ENCODE measurements at regions not wholly inside any gene's neighbourhood (a gene's known extent, or its start where the extent isn't known, plus 50 kb on each side); places are given as distances from the start of the nearest gene placed in this dataset.
"Not testable (repeated sequence)": the region's sequence is repeated elsewhere in the genome, so short reads cannot be mapped to it uniquely, and the experiment has no call there.

DNA sequence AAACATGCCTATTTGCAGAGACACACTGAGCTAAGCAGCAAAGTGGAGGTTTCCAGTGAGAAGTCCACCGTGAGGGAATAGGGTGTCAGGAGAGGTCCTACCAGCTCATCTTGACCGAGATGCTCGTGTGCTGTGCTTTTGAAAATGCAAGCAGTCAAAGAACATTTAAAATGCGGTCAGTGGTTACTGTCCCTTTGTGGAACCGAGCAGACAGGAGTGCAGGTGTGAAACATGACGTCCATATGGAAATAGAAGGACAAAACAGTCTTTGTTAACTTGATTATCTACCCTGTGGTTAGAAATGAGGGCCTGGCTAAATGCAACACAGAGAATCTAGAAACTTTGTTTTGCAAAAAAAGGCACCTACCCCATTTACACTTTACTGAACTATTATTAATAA lies 473.3 kb downstream of the SPATA31A6 start:
- DNase-seq: not testable (repeated sequence)

DNA sequence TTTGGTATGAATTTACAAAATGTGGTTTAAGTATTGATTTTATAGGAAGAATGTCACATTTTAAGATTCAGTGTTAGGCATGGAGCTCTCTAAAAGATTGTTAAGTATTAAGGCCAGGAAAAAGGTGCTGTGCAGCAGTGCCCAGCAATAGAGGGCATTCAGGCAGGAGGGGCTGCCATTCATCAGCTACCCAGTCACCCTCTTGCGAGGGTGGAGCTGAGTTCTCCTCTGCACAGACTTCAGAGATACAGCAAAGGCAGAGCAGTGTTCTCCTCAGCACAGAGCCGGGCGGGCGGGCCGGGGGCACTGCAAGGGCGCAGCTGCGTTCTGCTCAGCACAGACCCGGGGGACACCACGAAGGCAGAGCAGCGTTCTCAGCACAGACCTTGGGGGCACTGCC lies 474.0 kb downstream of the SPATA31A6 start:
- DNase-seq: not testable (repeated sequence)

DNA sequence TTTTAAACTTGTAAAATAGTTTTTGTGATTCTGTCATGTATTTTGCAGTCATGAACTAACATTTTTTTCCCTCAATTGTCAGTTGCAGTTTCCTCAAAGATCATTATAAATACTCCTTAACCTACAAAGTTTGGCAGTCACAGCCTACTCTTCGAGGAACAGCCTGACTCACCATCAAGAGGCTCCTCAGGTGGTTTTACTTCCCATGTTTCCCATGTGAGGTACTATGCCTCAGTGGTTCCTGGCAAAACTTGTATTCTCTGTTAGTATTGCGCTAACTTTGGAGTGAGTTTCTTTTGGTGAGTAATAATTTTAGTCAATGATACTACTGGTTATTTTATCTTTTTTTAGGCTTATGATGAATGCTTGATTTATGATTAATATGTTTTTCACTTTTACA lies 513.7 kb downstream of the SPATA31A6 start:
- not testable (repeated sequence) for DNase-seq

DNA sequence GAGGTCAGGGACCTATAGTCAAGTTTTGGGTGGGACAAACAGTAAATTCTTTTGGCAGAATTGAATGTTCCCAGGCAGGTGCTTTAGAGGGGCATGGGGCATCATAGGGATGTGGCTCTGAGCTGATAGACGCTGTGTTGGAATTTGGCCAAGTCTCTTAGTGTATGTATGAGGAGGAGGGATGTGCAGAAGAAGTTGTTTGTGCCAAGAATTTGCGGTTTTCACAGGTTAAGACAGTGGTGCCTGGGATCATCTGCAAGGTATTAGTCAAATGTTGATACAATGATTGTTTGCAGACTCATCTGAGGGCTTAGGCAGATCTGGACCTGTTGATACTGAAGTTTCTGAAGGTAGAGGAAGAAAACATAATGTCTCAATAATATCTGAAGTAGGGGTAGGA lies 519.4 kb downstream of the SPATA31A6 start:
- not testable (repeated sequence) for DNase-seq

DNA sequence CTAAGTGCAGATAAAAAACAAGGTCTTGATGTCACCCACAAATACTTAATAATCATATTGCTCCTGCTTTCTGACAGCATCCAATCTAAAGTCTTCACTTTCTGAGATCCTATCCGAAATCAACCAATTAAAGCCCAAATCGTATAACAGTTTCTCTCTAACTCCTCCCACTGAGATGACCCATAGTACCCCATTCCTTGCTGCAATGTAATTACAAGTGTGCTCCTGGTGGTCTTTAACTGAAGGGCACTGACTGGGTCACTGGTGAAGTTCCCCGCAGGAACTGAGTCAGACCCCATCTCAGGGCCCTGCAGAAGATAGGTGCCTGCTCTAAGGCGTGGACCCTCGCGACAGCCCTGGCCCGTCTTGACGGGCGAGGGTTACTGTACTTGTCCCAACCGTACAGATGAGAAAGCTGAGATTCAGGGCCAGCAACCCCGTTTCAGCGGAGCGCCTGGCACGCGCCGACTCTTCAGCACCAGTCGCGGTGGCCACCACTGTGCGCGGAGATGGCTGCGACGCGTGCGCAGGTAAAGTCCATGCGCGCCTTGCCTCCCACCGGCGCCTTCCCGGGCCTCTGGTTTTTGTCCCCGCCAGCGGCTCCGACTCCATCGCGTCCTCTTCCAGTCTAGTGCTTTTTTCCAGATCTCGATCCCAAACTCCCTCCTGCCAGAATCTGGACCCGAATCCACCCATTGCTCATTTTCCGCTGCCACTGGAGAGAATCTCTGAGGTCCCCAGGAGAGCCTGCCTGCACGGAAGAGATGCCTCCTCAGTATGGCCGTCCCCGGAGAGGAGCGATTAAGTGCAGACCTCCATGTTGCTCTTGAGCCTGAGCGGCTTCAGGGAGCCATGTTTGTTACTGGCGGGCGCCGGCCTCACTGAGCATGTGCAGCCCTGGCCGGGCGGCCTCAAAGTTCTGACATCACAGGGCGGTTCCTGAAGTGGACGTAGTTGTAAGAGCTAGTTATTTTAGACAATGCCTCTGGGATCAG lies 541.7 kb downstream of the SPATA31A6 start:
- peak; percentile 43 to 66 for DNase-seq

DNA sequence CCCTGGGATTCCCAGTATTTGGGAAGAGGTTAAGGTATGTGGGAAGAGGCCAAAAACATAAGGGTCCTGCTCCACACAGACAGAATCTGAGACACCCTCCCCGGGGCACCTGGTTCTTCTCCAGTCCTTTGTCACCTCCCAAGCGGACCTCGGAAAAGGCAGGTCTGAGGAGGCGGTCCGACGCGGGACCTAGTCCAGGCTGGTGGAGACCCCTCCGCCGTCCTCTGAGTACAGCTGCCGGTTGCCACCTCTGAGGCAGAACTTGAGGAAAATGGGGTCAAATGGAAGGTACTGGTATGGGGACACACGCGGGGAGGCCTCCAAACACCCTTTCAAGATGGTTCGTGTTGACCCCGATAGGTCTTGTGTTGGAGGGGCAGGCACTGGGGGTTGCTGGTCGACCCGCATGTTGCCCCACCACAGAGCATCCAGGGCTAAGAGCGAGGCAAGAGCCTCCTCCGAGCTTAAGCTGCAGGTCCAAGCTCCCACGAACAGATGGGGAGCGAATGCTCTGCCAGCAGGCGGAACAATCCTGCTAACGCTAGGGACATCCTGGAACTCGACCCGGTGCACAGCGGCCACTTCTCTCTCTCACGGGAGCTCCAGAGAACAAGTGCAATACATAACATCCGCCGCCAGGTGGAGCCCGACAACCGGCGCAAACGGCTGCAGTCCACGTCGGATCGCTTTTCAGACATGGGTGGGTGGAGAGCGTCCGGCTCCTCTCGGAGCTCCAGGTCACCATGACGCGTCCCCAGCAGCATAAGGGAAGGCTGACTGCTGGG lies 559.8 kb downstream of the SPATA31A6 start:
- DNase-seq: peak; percentile 54 to 57

DNA sequence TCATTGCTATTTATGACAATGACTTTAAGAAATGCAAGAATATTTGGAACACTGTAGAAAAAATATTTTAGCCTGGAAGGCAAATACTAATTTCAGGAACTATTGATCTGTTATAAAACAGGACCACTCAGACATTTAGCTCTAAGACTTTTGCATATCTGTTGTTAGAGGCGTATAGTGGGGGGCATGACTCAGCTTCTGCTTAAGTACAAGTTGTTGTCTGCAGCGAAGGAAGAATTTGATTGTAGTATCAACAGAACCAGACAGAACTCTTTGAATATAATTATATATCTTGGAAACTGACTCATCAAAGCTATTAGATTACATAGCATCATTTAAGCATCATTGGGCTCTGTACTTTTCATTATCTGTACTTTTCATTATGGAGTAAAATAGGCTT lies 573.8 kb downstream of the SPATA31A6 start:
- DNase-seq: not testable (repeated sequence)

DNA sequence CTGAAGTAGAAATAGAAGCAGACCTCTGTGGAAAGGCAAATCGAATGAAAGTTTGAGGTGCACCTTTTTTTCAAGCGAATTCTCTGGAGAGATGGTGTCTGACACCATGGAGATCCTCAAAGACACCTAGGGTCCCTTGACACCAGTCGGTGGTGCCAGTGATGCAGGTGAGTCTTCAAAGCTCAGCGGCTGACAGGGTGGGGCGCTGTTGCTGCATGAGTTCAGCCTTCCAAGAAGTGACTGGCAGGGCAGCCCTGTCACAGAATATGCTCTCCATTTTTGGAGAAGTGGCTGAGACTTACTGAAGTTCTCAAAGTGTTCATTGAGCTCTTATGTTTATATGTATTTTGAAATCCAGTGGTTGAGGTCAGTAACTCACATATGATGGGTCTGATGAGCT lies 575.9 kb downstream of the SPATA31A6 start:
- DNase-seq: not testable (repeated sequence)

DNA sequence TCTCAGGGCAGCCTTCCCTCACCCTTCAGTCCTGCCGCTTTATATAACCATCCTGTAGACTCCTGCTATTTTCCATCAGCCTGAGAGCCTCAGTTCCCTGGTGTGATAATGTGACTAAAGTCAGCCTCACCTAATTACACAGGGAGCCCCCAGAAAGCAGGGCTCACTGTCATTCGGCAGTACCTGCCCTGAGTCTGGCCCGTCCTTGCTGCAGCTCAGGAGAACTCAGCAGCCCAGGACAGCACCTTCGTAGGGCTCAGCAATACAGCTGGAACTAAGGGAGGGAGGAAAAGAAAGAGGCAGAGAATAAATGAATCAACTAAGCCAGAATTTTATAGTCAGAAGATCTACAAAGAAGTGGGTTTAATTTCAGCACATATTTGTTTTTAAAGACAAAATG lies 598.7 kb downstream of the SPATA31A6 start:
- DNase-seq: not testable (repeated sequence)

DNA sequence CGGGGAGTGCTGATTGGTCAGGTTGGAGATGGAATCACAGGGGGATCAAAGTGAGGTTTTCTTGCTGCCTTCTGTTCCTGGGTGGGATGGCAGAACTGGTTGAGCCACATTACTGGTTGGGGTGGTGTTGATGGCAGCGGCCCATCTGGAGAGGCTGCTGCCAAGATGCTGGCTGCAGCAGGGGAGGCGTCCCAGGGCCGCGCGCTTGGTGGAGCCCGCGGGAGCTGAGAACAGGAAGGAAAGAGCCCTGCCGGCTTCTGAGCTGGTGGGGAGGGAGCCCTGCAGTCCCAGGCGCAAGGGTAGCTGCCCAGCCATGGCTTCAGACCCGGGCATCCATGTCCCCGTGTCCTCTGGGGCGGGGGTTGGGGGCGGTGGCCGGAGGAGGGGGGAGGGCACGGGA lies 609.3 kb downstream of the SPATA31A6 start:
- DNase-seq: not testable (repeated sequence)

DNA sequence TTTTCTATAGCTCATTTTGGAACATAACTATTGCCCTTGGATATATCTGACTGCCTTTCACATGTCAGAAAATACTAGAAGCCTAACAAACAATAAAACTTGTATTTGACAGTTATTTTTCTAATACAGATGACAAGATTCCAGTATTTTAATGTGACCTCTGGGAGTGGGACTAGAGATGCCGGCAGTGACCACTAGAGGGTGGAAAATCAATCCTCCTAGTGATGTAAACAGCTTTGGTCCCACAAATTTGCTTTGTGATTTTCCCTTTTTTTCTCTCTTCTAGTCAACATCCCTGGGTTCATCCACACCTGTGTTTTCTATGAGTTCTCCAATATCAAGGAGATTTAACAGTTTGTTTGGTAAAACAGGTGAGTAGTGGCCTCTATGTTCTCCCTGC lies 615.1 kb downstream of the SPATA31A6 start:
- not testable (repeated sequence) for DNase-seq

DNA sequence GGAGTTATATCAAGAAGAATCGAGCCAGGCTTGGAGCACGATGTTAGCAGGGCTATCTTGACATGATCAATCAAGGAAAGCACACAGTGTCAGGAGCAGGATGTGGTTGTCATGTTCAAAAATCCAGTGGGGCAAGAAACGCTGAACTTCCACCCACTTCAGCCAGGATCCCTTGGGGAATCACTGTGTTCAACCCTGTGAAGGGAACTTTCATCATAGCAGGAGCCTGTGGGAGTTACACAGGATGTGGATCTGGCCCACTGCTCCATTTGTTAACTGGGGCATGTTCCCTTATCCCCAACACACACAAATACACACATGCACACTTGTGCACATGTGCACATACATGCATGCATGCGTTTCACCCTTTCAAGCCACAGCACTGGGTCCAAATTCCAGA lies 619.3 kb downstream of the SPATA31A6 start:
- DNase-seq: not testable (repeated sequence)

DNA sequence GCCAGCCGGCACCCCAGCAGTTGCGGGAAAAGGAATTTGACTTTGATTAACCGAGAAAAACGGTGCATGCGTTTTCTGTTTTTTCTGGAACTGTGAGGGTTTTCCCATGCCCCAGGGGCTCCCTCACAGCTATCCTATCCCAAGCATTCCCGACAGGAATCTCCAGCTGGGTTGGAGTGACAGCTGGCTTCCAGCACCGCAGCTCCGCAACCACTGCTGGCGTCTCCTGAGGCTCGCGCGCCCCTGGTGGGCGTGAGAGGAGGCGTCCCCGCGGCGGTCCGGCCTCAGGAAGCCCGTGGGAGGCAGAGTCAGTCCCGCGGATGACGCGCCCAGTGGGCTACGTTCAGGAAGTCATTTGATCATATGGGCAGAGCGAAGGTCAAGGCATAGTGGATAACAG lies 623.2 kb downstream of the SPATA31A6 start:
- not testable (repeated sequence) for DNase-seq

DNA sequence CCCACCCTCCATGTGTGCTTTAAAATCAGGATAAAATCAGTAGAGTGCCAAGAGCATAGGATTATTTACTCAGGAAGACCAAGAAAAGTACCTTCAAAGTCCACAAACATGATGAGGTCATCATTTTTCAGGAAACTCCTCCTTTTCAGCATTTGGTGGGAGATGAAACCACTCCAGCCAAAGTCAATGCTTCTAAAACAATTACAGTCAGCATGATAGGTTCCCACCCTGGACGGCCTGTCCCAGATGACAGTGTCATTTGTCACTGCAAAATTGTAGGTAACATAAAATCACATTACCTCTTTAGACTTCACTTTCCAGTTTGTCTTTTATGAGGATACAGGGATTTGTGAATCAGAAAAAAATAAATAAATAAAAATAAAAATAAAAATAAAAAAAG lies 638.0 kb downstream of the SPATA31A6 start:
- DNase-seq: not testable (repeated sequence)

DNA sequence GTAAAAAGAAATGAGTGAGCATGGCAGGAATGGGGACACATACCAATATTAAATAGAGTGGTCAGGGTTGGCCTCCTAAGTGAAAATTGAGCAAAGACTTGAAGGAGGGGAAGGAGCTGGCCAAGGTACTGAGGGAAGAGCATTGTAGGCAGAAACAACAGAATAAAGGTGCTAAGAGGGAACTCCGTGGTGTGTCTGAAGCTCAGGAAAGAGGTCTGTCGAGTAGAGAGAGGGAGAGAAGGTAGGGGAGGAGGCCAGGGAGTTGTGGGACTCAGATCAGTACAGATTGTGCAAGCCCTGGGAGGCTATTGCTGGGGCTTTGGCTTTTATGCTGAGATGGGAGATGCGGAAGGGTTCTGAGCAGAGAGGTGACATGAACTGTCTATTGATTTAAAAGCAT lies 664.7 kb downstream of the SPATA31A6 start:
- not testable (repeated sequence) for DNase-seq

DNA sequence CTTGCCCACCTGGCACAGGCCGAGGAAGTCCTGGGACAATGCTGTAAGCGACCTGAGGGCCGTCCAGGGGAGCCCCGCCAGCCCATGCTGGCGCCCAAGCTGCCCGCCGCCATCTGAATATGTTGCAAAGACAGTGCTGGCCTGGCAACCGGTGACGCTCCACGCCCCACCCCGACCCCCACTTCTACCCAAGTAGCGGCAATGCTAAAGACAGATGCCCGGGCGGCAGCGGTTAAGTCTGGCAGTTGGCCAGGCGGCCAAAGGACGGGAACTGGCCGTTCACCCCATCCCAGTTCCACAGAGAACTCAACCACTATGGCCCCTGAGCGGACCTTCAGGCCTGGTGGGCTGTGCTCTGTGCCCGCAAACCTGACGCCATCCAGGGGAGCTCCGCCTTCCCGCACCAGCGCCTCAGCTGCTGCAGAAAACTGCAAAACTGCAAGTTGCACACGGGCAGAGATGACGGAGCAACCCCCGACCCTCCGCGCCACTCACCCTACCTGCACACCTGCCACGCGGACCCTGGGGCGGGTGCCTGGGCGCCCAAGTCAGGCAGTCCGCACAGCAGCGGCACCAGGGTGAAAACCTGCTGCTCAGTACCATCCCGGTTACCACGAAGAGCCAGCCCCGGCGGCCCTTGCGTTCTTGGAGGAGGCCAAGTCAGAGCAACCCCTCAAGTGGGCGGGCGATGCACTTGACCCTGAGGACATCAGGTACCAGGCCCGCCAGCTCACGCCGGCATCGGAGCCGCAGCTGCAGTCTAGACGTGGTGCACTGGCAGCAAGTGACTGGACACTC lies 667.6 kb downstream of the SPATA31A6 start:
- not testable (repeated sequence) for DNase-seq

DNA sequence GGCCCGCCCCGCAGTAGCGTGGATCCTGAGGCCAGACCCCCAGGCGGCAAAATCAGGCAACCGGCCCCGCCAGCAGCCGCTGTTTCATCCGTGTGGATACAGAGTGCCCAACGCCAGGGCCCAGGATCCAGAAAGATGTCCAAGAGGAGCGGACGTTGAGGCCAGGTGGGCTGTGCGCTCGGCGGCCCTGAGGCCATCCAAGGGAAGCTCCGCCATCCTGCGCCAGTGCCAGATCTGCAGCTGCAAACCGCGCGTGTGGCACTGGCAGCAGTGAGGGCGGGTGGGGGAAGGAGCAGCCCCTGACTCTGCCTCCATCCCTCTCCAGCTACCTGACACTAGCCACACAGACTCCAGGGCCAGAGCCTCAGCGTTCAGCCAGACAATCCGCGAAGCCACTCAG lies 668.2 kb downstream of the SPATA31A6 start:
- not testable (repeated sequence) for DNase-seq

DNA sequence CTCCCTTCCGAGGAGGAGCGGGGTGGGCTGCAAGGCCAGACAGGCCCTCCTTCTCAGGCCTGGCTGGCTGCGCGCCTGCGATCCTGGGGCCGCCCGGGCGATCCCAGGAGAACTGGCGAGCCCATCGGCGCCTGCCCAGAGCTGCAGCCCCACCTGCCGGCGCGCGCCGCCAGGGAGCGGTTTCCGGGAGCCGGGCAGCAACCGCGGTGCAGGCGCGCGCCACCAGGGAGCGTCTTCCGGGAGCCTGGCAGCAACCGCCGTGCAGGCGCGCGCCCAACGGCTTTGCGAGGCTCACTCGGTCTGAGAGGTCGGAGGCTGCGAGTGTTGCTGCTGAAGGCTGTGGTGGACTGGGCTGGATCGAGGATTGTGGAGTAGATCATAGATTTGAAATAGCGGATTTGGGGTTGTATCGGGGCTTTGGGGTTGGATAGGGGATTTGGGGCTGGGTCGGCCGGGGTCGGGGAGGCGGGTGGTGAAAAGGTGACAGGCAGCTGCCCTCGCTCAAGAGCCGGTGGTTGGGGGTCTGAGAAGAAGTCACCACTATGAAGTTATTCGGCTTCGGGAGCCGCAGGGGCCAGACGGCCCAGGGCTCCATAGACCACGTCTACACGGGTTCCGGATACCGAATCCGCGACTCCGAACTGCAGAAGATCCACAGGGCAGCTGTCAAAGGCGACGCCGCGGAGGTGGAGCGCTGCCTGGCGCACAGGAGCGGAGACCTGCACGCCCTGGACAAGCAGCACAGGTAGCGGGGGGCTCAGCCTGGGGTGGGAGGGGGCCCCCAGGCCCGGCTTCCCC lies 668.9 kb downstream of the SPATA31A6 start:
- not testable (repeated sequence) for DNase-seq

DNA sequence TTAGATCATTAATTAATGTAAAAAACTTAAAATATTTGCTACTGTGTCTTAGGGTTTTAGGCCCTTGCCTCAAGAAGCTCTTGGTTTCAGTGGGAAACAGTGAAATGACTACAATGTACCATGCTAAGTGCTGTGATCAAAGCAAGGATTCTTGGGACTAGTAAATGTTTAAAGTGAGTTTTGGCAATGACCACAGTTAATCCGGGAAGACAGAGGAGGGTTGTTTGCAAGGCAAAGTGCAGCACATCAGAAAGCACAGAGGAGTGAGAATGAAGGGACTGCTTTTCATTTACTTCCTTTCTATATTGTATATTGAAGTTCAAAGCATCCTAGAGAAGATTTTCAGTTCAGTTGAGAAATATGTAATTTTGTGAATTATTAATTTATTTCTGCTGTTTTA lies 676.7 kb downstream of the SPATA31A6 start:
- not testable (repeated sequence) for DNase-seq

DNA sequence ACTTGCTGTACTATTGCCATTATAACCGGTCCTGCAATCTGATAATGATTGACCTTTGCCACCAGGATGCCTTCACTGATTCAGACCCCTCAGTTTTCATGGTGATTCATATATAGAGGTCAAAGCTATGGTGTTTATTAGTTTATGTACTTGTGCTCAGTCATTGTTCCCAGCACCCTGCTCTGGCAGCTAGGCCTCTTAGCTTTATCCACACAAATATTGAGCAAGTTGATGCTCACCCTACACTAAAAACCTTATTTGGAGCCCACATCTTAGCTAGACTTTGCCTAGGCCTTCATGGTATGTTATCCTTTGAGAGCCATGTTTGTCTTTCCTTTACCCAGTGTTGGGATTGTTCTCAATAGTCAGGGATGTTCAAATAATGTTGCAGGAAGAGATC lies 679.0 kb downstream of the SPATA31A6 start:
- DNase-seq: not testable (repeated sequence)

Measured in CD4-positive, alpha-beta T cell treated with Interferon alpha-2 for 1 hour (primary cell).